Mesendoderm (in vitro differentiated cells): ENCODE measurements at regions not wholly inside any gene's neighbourhood (a gene's known extent, or its start where the extent isn't known, plus 50 kb on each side); places are given as distances from the start of the nearest gene placed in this dataset.

Experiments used
- DNase-seq: peaks from one replicate; pipeline ENCODE4 v3.0.0; 2013
- H2AK5ac ChIP-seq: 2 replicates; pipeline ENCODE4 v1.6.1; 2013; ENCODE audit warnings: low read length, inconsistent platforms
- H2BK120ac ChIP-seq: 2 replicates; pipeline ENCODE4 v1.6.1; 2013; ENCODE audit warnings: low read depth, mild to moderate bottlenecking, low read length, moderate library complexity, mixed read lengths
- H2BK15ac ChIP-seq: replicated peaks from 2 replicates; pipeline ENCODE4 v1.6.1; 2013; ENCODE audit warnings: low read depth, mild to moderate bottlenecking, moderate library complexity
- H2BK5ac ChIP-seq: 2 replicates; pipeline ENCODE4 v1.6.1; 2013; ENCODE audit warnings: low read length, inconsistent platforms
- H3K18ac ChIP-seq: 2 replicates; pipeline ENCODE4 v1.6.1; 2013; ENCODE audit warnings: mild to moderate bottlenecking, low read length, mixed read lengths
- H3K23ac ChIP-seq: one replicate; pipeline ENCODE4 v1.6.1; 2013; ENCODE audit warnings: low read length
- H3K27ac ChIP-seq: 2 replicates; pipeline ENCODE4 v1.5.1; 2013; ENCODE audit warnings: low read depth, mild to moderate bottlenecking, inconsistent platforms, low read length, moderate library complexity
- H3K27me3 ChIP-seq: 2 replicates; pipeline ENCODE4 v1.6.1; 2013; ENCODE audit warnings: low read length, control low read depth, mild to moderate bottlenecking, inconsistent platforms; ENCODE audit not compliant: insufficient read depth, poor library complexity
- H3K36me3 ChIP-seq: 2 replicates; pipeline ENCODE4 v1.6.1; 2013; ENCODE audit warnings: low read length, inconsistent platforms; ENCODE audit not compliant: control insufficient read depth, insufficient read depth
- H3K4ac ChIP-seq: one replicate; pipeline ENCODE4 v1.6.1; 2013; ENCODE audit warnings: low read depth, mild to moderate bottlenecking, low read length, moderate library complexity
- H3K4me1 ChIP-seq: 2 replicates; pipeline ENCODE4 v1.6.1; 2013; ENCODE audit warnings: low read depth, low read length, inconsistent platforms; ENCODE audit not compliant: control insufficient read depth
- H3K4me2 ChIP-seq: 2 replicates; pipeline ENCODE4 v1.6.1; 2013; ENCODE audit warnings: low read length
- H3K4me3 ChIP-seq: 2 replicates; pipeline ENCODE4 v1.5.1; 2013; ENCODE audit warnings: mild to moderate bottlenecking, low read length
- H3K56ac ChIP-seq: one replicate; pipeline ENCODE4 v1.6.1; 2013; ENCODE audit warnings: low read length
- H3K79me1 ChIP-seq: 2 replicates; pipeline ENCODE4 v1.6.1; 2013; ENCODE audit warnings: low read length, inconsistent platforms
- H3K79me2 ChIP-seq: 2 replicates; pipeline ENCODE4 v1.6.1; 2013; ENCODE audit warnings: mild to moderate bottlenecking, low read length; ENCODE audit not compliant: control insufficient read depth, insufficient read depth
- H3K9ac ChIP-seq: 2 replicates; pipeline ENCODE4 v1.6.1; 2013; ENCODE audit warnings: low read length, inconsistent platforms
- H4K5ac ChIP-seq: one replicate; pipeline ENCODE4 v1.6.1; 2013; ENCODE audit warnings: low read length
- H4K8ac ChIP-seq: one replicate; pipeline ENCODE4 v1.6.1; 2013; ENCODE audit warnings: low read depth, mild to moderate bottlenecking, control low read depth, low read length, moderate library complexity
- WGBS: extraction: QIAGEN DNeasy Blood & Tissue Kit; methylation state at CpG from one replicate; pipeline ENCODE4 v1.1.7; 2013; ENCODE audit warnings: low lambda C conversion rate, missing lambda C conversion rate; ENCODE audit not compliant: insufficient coverage; ENCODE audit errors: extremely low coverage; 5-methylcytosine and 5-hydroxymethylcytosine counted together

GRCh38 chr2:72051971-72052505 is 95.6 kb downstream of the CYP26B1 start:
- no peak overlapping the region for H3K4me2 ChIP-seq
- no peak overlapping the region for H2BK15ac ChIP-seq
- no peak overlapping the region for H3K23ac ChIP-seq
- H3K27me3 ChIP-seq: no peaks in the 10 kb centered on the region
- no peaks in the 10 kb centered on the region for H3K79me2 ChIP-seq
- H3K56ac ChIP-seq: no peak overlapping the region
- no peak overlapping the region for H4K5ac ChIP-seq
- H4K8ac ChIP-seq: no peak overlapping the region
- no peaks in the 10 kb centered on the region for H3K4me1 ChIP-seq
- no CpG with 5 or more reads among the region's 4 CpGs for WGBS
- no peak overlapping the region for H3K27ac ChIP-seq
- H2BK5ac ChIP-seq: no peak overlapping the region
- no peak overlapping the region for H3K4me3 ChIP-seq
- H2AK5ac ChIP-seq: no peak overlapping the region
- no peak overlapping the region for H3K18ac ChIP-seq
- H3K79me1 ChIP-seq: no peaks in the 10 kb centered on the region
- no peak overlapping the region for H2BK120ac ChIP-seq
- H3K9ac ChIP-seq: no peak overlapping the region
- no peak overlapping the region for H3K4ac ChIP-seq
- no peaks in the 10 kb centered on the region for H3K36me3 ChIP-seq
- no peak for DNase-seq

GRCh38 chr2:72051204-72051603 is 96.5 kb downstream of the CYP26B1 start:
- no peak overlapping the region for H2BK120ac ChIP-seq
- no peak overlapping the region for H3K56ac ChIP-seq
- no peaks in the 10 kb centered on the region for H3K4me1 ChIP-seq
- H4K5ac ChIP-seq: no peak overlapping the region
- H2BK5ac ChIP-seq: no peak overlapping the region
- DNase-seq: no peak
- no peaks in the 10 kb centered on the region for H3K79me1 ChIP-seq
- no peak overlapping the region for H3K4me2 ChIP-seq
- H3K27ac ChIP-seq: no peak overlapping the region
- H3K27me3 ChIP-seq: no peaks in the 10 kb centered on the region
- H3K4ac ChIP-seq: no peak overlapping the region
- H4K8ac ChIP-seq: no peak overlapping the region
- H3K36me3 ChIP-seq: no peaks in the 10 kb centered on the region
- no CpG with 5 or more reads among the region's 2 CpGs for WGBS
- H3K18ac ChIP-seq: no peak overlapping the region
- no peak overlapping the region for H3K4me3 ChIP-seq
- H2BK15ac ChIP-seq: no peak overlapping the region
- no peaks in the 10 kb centered on the region for H3K79me2 ChIP-seq
- no peak overlapping the region for H3K9ac ChIP-seq
- no peak overlapping the region for H2AK5ac ChIP-seq
- H3K23ac ChIP-seq: no peak overlapping the region

- H3K27me3 ChIP-seq: no peaks in the 10 kb centered on the region
These were observed 96.9 kb downstream of the CYP26B1 start for GRCh38 chr2:72050734-72051133.

GRCh38 chr2:72048881-72049477 is 98.7 kb downstream of the CYP26B1 start:
- H3K27ac ChIP-seq: no peak overlapping the region
- no peak overlapping the region for H4K8ac ChIP-seq
- H3K4me2 ChIP-seq: no peak overlapping the region
- H3K4me1 ChIP-seq: no peaks in the 10 kb centered on the region
- H3K36me3 ChIP-seq: no peaks in the 10 kb centered on the region
- DNase-seq: no peak
- H3K4me3 ChIP-seq: no peak overlapping the region
- H3K79me1 ChIP-seq: no peaks in the 10 kb centered on the region
- no peak overlapping the region for H3K4ac ChIP-seq
- no peak overlapping the region for H2BK120ac ChIP-seq
- H2AK5ac ChIP-seq: no peak overlapping the region
- H3K56ac ChIP-seq: no peak overlapping the region
- no peaks in the 10 kb centered on the region for H3K27me3 ChIP-seq
- H2BK15ac ChIP-seq: no peak overlapping the region
- no peak overlapping the region for H4K5ac ChIP-seq
- no peak overlapping the region for H3K18ac ChIP-seq
- H3K23ac ChIP-seq: no peak overlapping the region
- H3K79me2 ChIP-seq: no peaks in the 10 kb centered on the region
- H2BK5ac ChIP-seq: no peak overlapping the region
- no peak overlapping the region for H3K9ac ChIP-seq

More at GRCh38 chr2:72050734-72051133, 96.9 kb downstream of the CYP26B1 start:
- no peak overlapping the region for H3K56ac ChIP-seq
- no peak overlapping the region for H4K5ac ChIP-seq
- H3K18ac ChIP-seq: no peak overlapping the region
- no peak overlapping the region for H3K9ac ChIP-seq
- no peak overlapping the region for H3K27ac ChIP-seq
- no peak overlapping the region for H3K4me3 ChIP-seq
- no peak overlapping the region for H2BK5ac ChIP-seq
- H2BK120ac ChIP-seq: no peak overlapping the region
- H3K79me2 ChIP-seq: no peaks in the 10 kb centered on the region
- H3K79me1 ChIP-seq: no peaks in the 10 kb centered on the region
- H3K4ac ChIP-seq: no peak overlapping the region
- no peaks in the 10 kb centered on the region for H3K4me1 ChIP-seq
- no peak overlapping the region for H2BK15ac ChIP-seq
- no peak overlapping the region for H3K23ac ChIP-seq
- no peak overlapping the region for H3K4me2 ChIP-seq
- no peaks in the 10 kb centered on the region for H3K36me3 ChIP-seq
- no peak overlapping the region for H2AK5ac ChIP-seq
- no CpG with 5 or more reads among the region's 2 CpGs for WGBS
- DNase-seq: no peak
- H4K8ac ChIP-seq: no peak overlapping the region

- Histone ChIP-seq H3K4me3 (no peak overlapping the region), H3K9ac (no peak overlapping the region), H3K27me3 (no peaks in the 10 kb centered on the region), H3K4ac (no peak overlapping the region), H3K79me1 (no peaks in the 10 kb centered on the region), H4K8ac (no peak overlapping the region), H2BK5ac (no peak overlapping the region), H3K18ac (no peak overlapping the region), H3K36me3 (no peaks in the 10 kb centered on the region), H3K79me2 (no peaks in the 10 kb centered on the region), H3K4me2 (no peak overlapping the region), H2BK120ac (no peak overlapping the region), H4K5ac (no peak overlapping the region), H2AK5ac (no peak overlapping the region), H2BK15ac (no peak overlapping the region), H3K23ac (no peak overlapping the region), H3K4me1 (no peaks in the 10 kb centered on the region), H3K27ac (no peak overlapping the region), H3K56ac (no peak overlapping the region)
- no peak for DNase-seq
These were observed 103.7 kb downstream of the CYP26B1 start for GRCh38 chr2:72043985-72044384.

- Histone ChIP-seq H3K27ac (no peak overlapping the region), H3K4ac (no peak overlapping the region), H3K4me1 (no peaks in the 10 kb centered on the region), H3K79me1 (no peaks in the 10 kb centered on the region), H2BK15ac (no peak overlapping the region), H4K5ac (no peak overlapping the region), H2BK120ac (no peak overlapping the region), H3K36me3 (no peaks in the 10 kb centered on the region), H3K79me2 (no peaks in the 10 kb centered on the region), H3K4me2 (no peak overlapping the region), H4K8ac (no peak overlapping the region), H3K18ac (no peak overlapping the region), H2AK5ac (no peak overlapping the region), H3K56ac (no peak overlapping the region), H3K23ac (no peak overlapping the region), H3K9ac (no peak overlapping the region), H3K4me3 (no peak overlapping the region), H3K27me3 (no peaks in the 10 kb centered on the region), H2BK5ac (no peak overlapping the region)
- no peak for DNase-seq
- WGBS: no CpG with 5 or more reads among the region's 5 CpGs
These were observed 106.0 kb downstream of the CYP26B1 start for GRCh38 chr2:72041638-72042111.
